HL-60 (cell line): ENCODE measurements at regions not wholly inside any gene's neighbourhood (a gene's known extent, or its start where the extent isn't known, plus 50 kb on each side); places are given as distances from the start of the nearest gene placed in this dataset.
"Not testable (repeated sequence)": the region's sequence is repeated elsewhere in the genome, so short reads cannot be mapped to it uniquely, and the experiment has no call there.

Experiments used
- DNase-seq, 2 experiments: peaks; one replicate each; pipeline ENCODE4 v3.0.0-alpha.2; 2010 to 2020; ENCODE audit warnings: low read depth in 1 of 2, low spot score in 1 of 2
- H3K27ac ChIP-seq: fragments of 250-450 bp; sonication (Bioruptor Pico); replicated peaks from 2 replicates; pipeline ENCODE4 v1.5.1; 2020; ENCODE audit warnings: mild to moderate bottlenecking, moderate library complexity
- H3K27me3 ChIP-seq: fragments of 250-450 bp; sonication (Bioruptor Pico); 2 replicates; pipeline ENCODE4 v1.5.1; 2021; ENCODE audit warnings: mild to moderate bottlenecking, moderate library complexity; ENCODE audit not compliant: insufficient read depth, poor library complexity, severe bottlenecking
- H3K4me3 ChIP-seq: replicated peaks from 2 replicates; pipeline ENCODE4 v1.5.1; 2011; ENCODE audit warnings: mild to moderate bottlenecking, control low read depth, low read length; ENCODE audit not compliant: insufficient read depth
- GABPA ChIP-seq: IDR thresholded peaks from 2 replicates; pipeline ENCODE4 v1.6.1; 2012; ENCODE audit warnings: low read depth
- POLR2AphosphoS5 ChIP-seq: IDR thresholded peaks from 2 replicates; pipeline ENCODE4 v1.6.1; 2012; ENCODE audit warnings: low read depth
- REST ChIP-seq: IDR thresholded peaks from 2 replicates; pipeline ENCODE4 v1.6.1; 2012; ENCODE audit warnings: low read depth; ENCODE audit not compliant: insufficient replicate concordance
- SPI1 ChIP-seq: IDR thresholded peaks from 2 replicates; pipeline ENCODE4 v1.6.1; 2012; ENCODE audit warnings: low read depth, mild to moderate bottlenecking, borderline replicate concordance
- TF ChIP-seq, protein P1 (sequence below): IDR thresholded peaks from one replicate; pipeline ENCODE4 v1.5.1; 2011; ENCODE audit warnings: low read length, control low read depth, inconsistent platforms; ENCODE audit not compliant: insufficient read depth

DNA sequence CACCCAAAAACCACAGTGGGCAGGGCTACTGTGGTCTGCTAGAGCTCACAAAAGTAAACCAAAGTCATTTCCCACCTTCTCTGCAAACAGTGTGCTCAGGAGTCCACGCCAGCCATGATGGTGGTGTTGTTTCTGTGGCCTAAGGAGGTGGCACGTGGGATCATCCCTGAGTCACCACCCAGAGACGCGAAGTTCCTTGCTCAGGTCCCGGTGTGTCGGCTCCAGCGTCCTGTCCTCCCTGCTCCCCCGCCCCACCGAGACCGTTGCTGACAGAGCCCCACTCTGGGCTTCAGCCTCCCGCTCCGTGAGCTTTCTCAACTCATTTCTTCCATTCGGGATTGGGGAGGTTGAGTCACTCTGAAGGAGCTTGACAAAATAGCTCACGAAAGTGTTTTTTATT is 118.7 kb downstream of the NPTX2 start:
- DNase-seq: no peak
- no peaks in the 10 kb centered on the region for H3K27me3 ChIP-seq
- no peak overlapping the region for H3K4me3 ChIP-seq
- TF ChIP-seq GABPA: no peak
- TF ChIP-seq, protein P1, sequence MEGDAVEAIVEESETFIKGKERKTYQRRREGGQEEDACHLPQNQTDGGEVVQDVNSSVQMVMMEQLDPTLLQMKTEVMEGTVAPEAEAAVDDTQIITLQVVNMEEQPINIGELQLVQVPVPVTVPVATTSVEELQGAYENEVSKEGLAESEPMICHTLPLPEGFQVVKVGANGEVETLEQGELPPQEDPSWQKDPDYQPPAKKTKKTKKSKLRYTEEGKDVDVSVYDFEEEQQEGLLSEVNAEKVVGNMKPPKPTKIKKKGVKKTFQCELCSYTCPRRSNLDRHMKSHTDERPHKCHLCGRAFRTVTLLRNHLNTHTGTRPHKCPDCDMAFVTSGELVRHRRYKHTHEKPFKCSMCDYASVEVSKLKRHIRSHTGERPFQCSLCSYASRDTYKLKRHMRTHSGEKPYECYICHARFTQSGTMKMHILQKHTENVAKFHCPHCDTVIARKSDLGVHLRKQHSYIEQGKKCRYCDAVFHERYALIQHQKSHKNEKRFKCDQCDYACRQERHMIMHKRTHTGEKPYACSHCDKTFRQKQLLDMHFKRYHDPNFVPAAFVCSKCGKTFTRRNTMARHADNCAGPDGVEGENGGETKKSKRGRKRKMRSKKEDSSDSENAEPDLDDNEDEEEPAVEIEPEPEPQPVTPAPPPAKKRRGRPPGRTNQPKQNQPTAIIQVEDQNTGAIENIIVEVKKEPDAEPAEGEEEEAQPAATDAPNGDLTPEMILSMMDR: no peak
- TF ChIP-seq POLR2AphosphoS5: no peak
- TF ChIP-seq SPI1: no peak
- TF ChIP-seq REST: no peak
- no peak overlapping the region for H3K27ac ChIP-seq

- DNase-seq: not testable (repeated sequence)
Observed at GRCh38 chr7:98736461-98736860, 119.4 kb downstream of the NPTX2 start.

DNA sequence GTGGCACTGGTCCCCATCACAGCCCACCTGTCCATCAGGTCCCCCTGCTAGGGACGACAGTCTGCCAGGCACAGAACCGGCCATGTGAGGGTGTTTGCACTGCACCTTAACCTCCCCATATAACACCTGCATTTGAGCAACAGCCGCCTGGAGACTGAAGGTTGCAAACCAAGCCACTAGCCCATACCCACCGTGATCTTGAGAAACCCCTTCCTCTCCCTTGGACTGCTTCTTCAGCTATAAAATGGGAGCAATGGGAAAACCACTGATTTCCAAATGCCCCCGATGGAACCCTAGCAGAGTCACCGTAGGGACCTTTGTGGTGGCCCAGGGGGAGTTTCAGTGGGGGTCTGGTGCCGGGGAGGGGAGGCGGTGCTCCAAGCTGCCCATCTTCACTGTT is 120.1 kb downstream of the NPTX2 start:
- no peak for DNase-seq
- Histone ChIP-seq H3K27ac (no peak overlapping the region), H3K4me3 (no peak overlapping the region), H3K27me3 (no peaks in the 10 kb centered on the region)
- TF ChIP-seq, protein P1: no peak
- TF ChIP-seq REST (no peak), SPI1 (no peak), GABPA (no peak), POLR2AphosphoS5 (no peak)

More at GRCh38 chr7:98736461-98736860, 119.4 kb downstream of the NPTX2 start:
- not testable (repeated sequence) for H3K27me3 ChIP-seq, H3K27ac ChIP-seq, H3K4me3 ChIP-seq

DNA sequence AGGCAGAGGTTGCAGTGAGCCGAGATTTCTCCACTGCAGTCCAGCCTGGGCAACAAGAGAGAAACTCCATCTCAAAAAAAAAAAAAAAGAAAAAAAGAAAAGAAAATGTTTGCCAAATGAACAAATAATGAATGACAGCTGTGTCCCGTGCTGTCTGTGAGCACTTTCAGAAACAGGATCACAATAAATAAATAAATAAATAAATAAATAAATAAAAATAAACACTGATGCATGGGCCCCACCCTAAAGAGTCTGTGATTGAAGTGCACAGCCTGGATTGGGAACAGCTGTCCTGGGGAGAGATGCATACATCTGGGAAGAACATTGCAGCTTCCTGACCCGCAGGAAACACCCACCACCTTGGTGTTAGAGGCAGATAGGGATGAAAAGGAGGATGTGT is 123.6 kb downstream of the NPTX2 start:
- DNase-seq: no peak
- TF ChIP-seq REST (no peak), GABPA (no peak), POLR2AphosphoS5 (no peak), SPI1 (no peak)
- TF ChIP-seq, protein P1: no peak
- H3K27me3 ChIP-seq: no peaks in the 10 kb centered on the region
- H3K27ac ChIP-seq: no peak overlapping the region
- H3K4me3 ChIP-seq: no peak overlapping the region
